DND-41 (cell line): ENCODE measurements at regions not wholly inside any gene's neighbourhood (a gene's known extent, or its start where the extent isn't known, plus 50 kb on each side); places are given as distances from the start of the nearest gene placed in this dataset.

Experiments used
- ATAC-seq: fragments of 200-7000 bp; cut with Tn5 transposase; 3 replicates; pipeline ENCODE4 v1.9.1; 2021; ENCODE audit warnings: low read depth; ENCODE audit not compliant: insufficient read depth
- DNase-seq: peaks from one replicate; pipeline ENCODE4 v3.0.0-alpha.2; 2020
- H2AFZ ChIP-seq: 2 replicates; pipeline ENCODE4 v1.6.0; 2012; ENCODE audit warnings: low read depth, low read length
- H3K27ac ChIP-seq: 2 replicates; pipeline ENCODE4 v1.5.1; 2012; ENCODE audit warnings: low read length, inconsistent platforms
- H3K27me3 ChIP-seq: fragments of 200-600 bp; sonication (generic); 2 replicates; pipeline ENCODE4 v1.6.0; 2012; ENCODE audit warnings: low read length, mild to moderate bottlenecking, inconsistent platforms; ENCODE audit not compliant: insufficient read depth, poor library complexity
- H3K36me3 ChIP-seq: 2 replicates; pipeline ENCODE4 v1.5.1; 2012; ENCODE audit warnings: low read length, inconsistent platforms; ENCODE audit not compliant: insufficient read depth
- H3K4me1 ChIP-seq: 2 replicates; pipeline ENCODE4 v1.5.1; 2012; ENCODE audit warnings: mild to moderate bottlenecking, low read length; ENCODE audit not compliant: insufficient read depth
- H3K4me2 ChIP-seq: 2 replicates; pipeline ENCODE4 v1.6.0; 2012; ENCODE audit warnings: mild to moderate bottlenecking, moderate library complexity, low read length, inconsistent platforms; ENCODE audit not compliant: insufficient read depth
- H3K4me3 ChIP-seq, 2 experiments: fragments of 200-600 bp in 1 of 2; shearing (Covaris generic) in 1 of 2; 2 replicates each; pipeline ENCODE4 v1.5.1; 2012 to 2016; ENCODE audit warnings: inconsistent platforms in 2 of 2, low read length in 2 of 2, mild to moderate bottlenecking in 2 of 2, low read depth in 1 of 2, moderate library complexity in 1 of 2
- H3K79me2 ChIP-seq: 2 replicates; pipeline ENCODE4 v1.6.0; 2012; ENCODE audit warnings: low read length, inconsistent platforms; ENCODE audit not compliant: insufficient read depth
- H3K9ac ChIP-seq: 2 replicates; pipeline ENCODE4 v1.6.0; 2012; ENCODE audit warnings: low read depth, mild to moderate bottlenecking, inconsistent platforms, low read length, moderate library complexity
- H3K9me3 ChIP-seq: 2 replicates; pipeline ENCODE4 v1.5.1; 2012; ENCODE audit warnings: low read length, moderate library complexity, mild to moderate bottlenecking, inconsistent platforms; ENCODE audit not compliant: insufficient read depth, severe bottlenecking
- H4K20me1 ChIP-seq: 2 replicates; pipeline ENCODE4 v1.6.0; 2012; ENCODE audit warnings: low read length; ENCODE audit not compliant: insufficient read depth
- CTCF ChIP-seq: IDR thresholded peaks from 2 replicates; pipeline ENCODE4 v1.5.1; 2012; ENCODE audit warnings: borderline replicate concordance, low read length, moderate library complexity, mild to moderate bottlenecking; ENCODE audit not compliant: poor library complexity, severe bottlenecking; ENCODE audit errors: extremely low read depth
- EZH2 ChIP-seq: IDR thresholded peaks from 3 replicates; pipeline ENCODE4 v1.6.1; 2012; ENCODE audit warnings: borderline replicate concordance, low read depth, mild to moderate bottlenecking, moderate library complexity, low read length, inconsistent platforms; ENCODE audit not compliant: severe bottlenecking

- Histone ChIP-seq H4K20me1 (no peaks in the 10 kb centered on the region), H3K27ac (no peak overlapping the region), H2AFZ (no peak overlapping the region), H3K79me2 (no peaks in the 10 kb centered on the region), H3K36me3 (no peaks in the 10 kb centered on the region), H3K9ac (no peak overlapping the region), H3K4me3 (no peak overlapping the region), H3K4me1 (no peaks in the 10 kb centered on the region), H3K27me3 (peaks cover 20% of the 10 kb centered on the region), H3K4me2 (no peak overlapping the region), H3K9me3 (no peaks in the 10 kb centered on the region)
- ATAC-seq (no peak), DNase-seq (no peak)
- TF ChIP-seq EZH2 (no peak), CTCF (no peak)
These were observed 528.2 kb downstream of the MED13L start for GRCh38 chr12:115749071-115749841.

- Histone ChIP-seq H3K79me2 (no peaks in the 10 kb centered on the region), H3K4me1 (no peaks in the 10 kb centered on the region), H3K4me3 (no peak overlapping the region), H3K27ac (no peak overlapping the region), H3K27me3 (peaks cover 3% of the 10 kb centered on the region), H3K9ac (no peak overlapping the region), H3K36me3 (no peaks in the 10 kb centered on the region), H3K9me3 (no peaks in the 10 kb centered on the region), H3K4me2 (no peak overlapping the region), H4K20me1 (no peaks in the 10 kb centered on the region), H2AFZ (no peak overlapping the region)
- DNase-seq: no peak
- no peak for ATAC-seq
- TF ChIP-seq CTCF (no peak), EZH2 (no peak)
These were observed 536.8 kb downstream of the MED13L start for GRCh38 chr12:115740586-115741155.

- H4K20me1 ChIP-seq: no peaks in the 10 kb centered on the region
- no peak overlapping the region for H3K4me2 ChIP-seq
- no peak overlapping the region for H3K27ac ChIP-seq
- DNase-seq (no peak), ATAC-seq (no peak)
- no peaks in the 10 kb centered on the region for H3K9me3 ChIP-seq
- no peak overlapping the region for H3K4me3 ChIP-seq
- no peak overlapping the region for H2AFZ ChIP-seq
- no peaks in the 10 kb centered on the region for H3K27me3 ChIP-seq
- H3K9ac ChIP-seq: no peak overlapping the region
- TF ChIP-seq EZH2: no peak
- TF ChIP-seq CTCF: no peak
- H3K36me3 ChIP-seq: no peaks in the 10 kb centered on the region
- no peaks in the 10 kb centered on the region for H3K79me2 ChIP-seq
- H3K4me1 ChIP-seq: no peaks in the 10 kb centered on the region
These were observed 539.6 kb downstream of the MED13L start for GRCh38 chr12:115737895-115738294.
